Midbrain (tissue), 1 donor: ENCODE measurements at regions not wholly inside any gene's neighbourhood (a gene's known extent, or its start where the extent isn't known, plus 50 kb on each side); places are given as distances from the start of the nearest gene placed in this dataset.

ENCODE experiments used
- DNase-seq: peaks from one replicate; lab custom pipeline; 2025; lab: John Stamatoyannopoulos, UW

DNA sequence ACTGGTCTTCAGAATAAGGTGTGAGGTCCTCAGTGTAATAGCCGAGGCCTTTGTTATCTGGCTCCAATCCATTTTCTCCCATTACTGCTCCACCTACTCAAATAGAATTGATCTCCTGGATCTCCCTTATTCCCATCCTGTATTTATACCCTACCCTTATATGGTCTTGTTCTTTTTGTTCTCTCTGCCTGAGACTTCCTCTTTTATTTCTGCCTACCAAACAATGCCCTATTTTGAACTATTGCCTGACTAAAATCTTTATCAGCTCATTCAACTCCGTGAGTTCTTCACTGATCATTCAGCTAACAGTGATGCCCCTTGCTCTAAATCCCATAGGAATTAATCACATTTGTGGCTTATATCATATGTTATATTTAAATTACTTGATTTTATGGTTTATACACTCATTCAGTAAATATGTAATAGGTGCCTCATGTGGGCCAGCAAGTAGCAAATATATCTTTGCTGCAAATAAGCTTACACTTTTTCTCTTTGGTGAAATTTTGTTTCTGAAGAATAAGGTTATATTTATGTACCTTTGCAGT, 417.5 kb upstream of the MEF2C start:
- no peak for DNase-seq

DNA sequence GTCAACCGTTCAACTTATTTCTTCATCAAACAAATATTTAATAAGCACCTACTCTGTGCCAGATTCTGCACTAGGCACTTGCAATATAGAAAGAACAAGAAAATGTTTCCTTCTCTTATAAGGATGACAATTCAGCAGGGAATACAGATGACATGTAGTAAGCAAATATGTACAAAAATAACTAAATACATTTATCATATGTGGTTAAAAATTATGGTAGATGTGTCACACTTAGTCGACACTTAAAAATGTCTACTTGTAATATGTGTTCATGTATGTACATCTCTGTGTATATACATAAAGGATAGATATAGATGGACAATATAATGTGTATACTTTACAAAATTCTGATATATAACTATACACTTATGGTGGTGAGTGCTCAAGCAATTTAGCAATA, 417.0 kb upstream of the MEF2C start:
- DNase-seq, result no peak

DNA sequence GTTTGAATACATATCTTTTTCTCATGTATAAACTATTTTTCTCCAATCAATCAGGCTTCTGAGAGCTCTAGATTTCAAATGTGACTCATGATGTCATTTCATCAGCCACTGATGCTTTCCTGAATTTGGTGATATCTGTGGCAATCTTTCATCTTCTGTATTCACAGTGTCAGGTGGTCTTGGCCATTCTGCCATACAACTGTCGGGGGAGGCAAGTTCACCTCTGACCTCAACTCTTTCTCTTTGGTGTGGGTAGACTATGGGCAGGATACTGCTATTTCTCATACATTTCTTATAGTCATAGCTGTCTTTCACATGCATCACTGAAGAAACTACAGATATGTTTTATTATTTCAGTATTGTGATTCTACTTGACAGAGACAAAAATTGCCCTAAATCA, 414.1 kb upstream of the MEF2C start:
- DNase-seq, result no peak

- DNase-seq, result peak; percentile 27
Measured at GRCh38 chr5:89293810-89294209, 410.8 kb upstream of the MEF2C start.

DNA sequence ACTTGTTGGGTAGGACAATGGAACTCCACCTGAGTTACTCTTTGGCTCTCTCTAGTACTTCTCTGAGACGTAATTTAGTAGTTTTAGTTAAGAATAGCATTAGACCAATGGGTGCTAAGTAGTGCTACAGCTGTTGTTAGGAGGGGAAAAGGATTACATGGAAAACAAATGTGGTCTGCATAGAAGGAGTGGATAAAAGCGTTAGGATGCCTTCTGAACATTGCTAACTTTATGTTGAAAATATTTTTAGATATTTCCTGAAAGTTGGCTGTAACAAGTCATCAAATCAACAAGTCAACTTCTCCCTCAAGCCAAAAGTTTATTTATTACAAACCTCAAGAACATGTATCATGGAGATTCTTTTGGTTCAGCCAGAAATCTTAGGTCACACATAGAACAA, 409.5 kb upstream of the MEF2C start:
- no peak for DNase-seq

DNA sequence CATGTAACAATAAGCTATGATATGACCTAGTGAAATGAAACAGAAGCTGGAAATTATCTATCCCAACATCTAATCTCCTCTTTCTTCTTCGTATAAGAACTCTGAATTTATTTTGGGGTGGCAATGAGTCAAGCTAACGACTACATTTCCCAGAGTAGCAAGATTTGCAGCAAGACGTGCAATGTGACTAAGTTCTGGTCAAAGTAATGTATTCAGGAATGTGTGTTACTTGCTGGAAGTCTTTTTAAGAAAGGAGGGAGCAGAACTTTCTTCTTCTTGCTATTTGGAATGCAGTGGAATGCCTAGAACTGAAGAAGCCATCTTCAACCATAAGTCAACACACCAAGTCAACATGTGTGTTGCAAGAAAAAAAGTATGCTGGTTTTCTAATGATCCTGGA, 406.6 kb upstream of the MEF2C start:
- no peak for DNase-seq

DNA sequence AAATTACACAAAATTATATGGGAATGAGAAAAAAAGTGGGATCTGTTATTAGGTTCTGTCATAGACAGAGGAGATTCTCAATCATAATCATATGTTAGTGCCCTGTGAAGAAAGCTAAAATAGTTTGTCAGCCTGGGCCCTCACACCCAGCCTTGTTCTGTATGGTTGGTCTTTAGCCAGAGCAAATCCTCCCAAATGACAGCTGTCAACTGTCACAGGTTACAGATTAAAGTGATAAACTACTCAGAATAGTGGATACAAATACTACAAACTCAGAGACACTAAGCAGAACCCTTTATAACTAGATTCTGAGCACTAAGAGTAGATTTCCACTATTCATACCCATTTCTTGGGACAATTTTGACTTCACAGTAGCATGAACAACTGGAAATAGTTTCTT, 405.0 kb upstream of the MEF2C start:
- no peak for DNase-seq

DNA sequence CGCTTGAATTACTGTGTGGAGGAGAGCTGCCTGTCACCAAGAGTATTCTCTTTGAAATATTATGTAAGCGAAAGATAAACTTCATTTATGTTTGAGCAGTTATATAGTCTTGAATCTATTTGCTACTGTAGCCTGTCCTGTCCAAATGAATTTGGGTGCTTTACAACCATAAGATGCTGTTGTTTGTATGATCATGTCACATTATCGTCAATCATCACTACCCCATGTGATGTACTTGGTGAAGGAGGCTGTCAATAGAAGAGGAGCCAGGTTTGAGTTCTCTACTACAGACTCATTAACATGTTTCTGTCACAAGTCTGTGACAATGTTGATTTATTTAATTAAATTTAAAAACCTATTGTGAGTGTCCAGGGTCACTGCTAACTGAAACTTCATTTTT, 403.3 kb upstream of the MEF2C start:
- DNase-seq, result no peak

DNA sequence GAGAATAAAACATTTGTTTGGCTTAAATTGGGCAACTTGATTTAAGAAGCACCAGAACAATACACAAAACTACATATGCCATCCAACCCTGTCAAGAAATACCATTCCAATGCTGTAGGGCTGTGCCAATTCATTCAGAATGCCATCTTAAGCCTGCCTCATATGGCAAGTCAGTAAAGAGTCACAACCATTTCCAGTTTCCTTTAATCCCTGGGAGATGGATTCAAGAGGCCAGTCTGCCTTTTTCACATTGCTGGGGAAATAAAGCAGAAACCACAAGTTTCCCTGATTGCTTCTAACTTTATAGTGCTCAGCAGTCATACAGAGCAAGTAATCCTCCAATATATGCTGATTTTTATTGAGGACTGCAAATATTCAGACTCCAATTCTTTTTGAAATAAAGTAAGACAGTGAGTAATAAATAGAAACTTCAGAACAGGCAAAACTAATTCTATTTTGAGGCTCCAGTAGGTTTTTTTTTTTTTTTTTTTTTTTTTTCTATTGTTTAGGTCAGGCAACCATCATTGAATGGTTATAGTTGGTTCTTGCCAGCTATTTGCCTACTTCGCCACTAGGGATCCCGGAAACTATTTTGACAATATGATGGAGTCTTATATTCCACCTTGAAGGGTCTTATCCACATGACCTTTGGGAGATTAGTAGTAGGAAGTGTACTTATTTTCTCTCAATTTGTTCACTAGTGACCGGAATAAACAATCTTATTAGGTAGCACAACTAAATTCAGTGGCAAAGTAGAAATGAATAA, 400.9 kb upstream of the MEF2C start:
- no peak for DNase-seq

- DNase-seq, result no peak
Measured at GRCh38 chr5:89282554-89283510, 399.8 kb upstream of the MEF2C start.

DNA sequence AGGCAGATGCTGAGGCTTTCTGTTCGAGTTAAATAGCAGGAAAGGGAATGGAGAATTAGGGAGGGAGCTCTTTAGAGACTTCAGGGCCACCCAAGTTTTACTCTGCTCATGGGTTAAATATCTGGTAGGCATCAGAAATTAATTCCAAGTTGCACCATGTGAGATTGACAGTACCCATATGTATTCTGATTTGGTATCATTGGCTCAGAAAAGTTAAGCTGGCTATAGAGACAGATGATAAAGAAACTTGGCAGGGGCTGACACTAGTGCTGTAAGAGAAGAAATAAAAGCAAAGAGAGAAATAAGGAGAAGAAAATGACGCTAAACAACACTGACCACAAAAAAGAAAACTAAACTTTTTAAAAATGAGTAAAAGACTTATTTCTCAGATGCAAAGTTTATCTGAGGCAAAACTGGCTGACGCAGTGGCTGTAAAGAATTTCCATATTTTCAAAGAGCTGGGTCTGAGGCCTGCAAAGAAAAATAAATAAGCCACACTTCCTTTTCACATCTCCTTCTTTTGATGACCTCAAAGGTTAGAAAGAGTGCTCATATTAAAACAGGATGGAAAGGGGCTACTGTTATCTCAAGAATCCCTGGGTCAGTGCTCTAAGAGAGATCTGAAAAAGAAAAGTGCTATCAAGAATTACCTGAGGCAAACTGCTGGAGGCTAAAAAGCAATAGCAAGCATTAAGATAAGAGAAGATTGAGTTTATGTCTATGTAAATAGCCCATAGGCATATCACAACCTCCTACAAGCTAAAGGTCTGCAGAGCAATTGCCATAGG, 399.0 kb upstream of the MEF2C start:
- DNase-seq, result no peak

DNA sequence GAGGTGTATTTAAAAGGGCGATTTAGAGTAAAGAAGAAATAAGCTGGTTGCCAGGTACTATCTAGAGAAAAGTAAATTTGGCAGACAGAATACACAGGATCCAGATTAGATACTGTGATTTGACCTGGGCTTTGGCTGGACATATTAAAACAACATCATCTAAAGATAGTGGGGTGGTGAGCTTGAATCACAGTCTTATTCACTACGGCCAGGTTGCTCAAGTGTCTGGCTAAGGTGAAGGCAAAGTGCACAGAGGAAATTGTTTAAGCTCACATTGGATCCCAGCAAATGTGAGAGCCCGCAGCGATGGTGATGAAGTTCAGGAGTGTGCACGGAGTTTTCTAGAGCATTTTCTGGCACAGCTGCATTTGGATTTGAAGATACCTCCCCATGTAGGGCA, 398.2 kb upstream of the MEF2C start:
- DNase-seq, result no peak

DNA sequence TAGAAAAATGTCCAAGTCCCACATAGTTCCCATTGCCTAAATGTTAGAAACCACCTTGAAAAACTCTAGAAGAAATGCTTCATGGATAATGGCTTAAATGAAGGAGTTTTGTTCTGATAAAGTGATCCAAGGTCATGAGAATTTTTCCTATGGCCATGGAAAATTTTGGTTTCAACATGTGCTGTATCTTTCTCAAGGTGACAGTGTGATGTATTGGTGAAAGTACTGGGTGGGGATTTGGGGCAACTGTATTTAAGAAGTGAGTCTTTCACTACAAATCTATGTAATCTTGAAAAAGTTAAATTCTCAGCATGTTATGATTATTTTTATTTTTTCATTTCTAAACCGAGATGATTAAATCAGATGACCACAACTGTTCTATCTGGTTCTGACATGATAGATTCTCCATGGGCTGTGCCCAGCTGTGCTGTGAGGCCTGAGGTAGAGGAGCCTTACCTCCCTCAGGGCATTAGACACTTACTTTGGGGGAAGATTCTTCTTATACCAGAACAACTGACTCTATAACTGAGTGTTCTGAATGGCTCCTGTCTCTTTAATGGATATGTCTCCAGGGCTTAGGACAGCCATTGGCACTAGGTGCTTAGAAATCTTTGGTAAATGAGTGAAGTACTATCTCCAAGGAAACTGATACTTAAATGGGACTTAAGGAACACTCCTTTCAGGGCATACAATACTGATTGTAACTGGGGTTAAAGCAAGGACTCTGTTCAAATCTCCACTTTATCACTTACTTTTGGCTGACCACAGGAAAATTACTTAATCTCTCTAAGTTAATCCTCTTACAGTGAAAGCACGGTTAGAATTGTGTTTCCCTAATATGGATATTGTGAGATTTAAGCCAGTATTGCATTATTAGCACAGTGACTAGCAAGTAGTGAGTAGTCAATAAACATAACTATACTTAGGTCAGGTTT, 397.4 kb upstream of the MEF2C start:
- DNase-seq, result no peak

- DNase-seq, result no peak
Measured at GRCh38 chr5:89279391-89280036, 396.5 kb upstream of the MEF2C start.

- DNase-seq, result no peak
Measured at GRCh38 chr5:89277816-89278215, 394.8 kb upstream of the MEF2C start.

DNA sequence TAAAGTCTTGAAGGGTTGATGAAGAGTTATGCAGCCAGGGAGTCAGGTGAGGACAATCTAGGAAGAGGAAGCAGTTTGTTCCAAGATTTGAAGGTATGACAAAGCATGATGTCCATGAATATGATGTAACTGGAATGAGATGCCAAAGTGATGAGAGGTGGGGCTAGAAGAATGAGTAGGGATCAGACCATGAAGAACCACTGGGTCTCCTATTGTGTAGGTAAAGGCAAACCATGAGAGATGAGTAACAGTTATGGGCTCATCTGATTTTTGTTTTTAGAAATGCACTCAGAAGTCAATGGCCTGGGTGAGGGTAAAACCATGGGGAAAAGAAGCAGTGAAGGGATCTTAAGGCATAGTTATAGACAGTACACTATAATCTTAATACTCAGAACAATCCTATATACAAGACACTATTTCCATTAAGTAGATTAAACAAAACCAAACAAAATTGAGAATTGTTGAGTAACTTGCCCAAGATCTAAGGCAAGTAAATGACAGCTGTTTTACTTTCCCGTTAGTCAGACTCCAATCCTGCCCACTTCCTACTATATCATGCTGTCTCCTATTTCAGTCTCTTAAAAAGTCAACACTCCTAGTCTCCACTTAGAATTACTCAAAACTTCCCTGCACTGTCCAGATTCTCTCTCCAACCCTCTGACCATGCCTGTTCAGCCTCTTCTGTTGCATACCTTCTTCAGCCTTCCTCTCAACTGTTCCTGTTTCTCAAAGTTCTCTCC, 393.8 kb upstream of the MEF2C start:
- DNase-seq, result no peak

DNA sequence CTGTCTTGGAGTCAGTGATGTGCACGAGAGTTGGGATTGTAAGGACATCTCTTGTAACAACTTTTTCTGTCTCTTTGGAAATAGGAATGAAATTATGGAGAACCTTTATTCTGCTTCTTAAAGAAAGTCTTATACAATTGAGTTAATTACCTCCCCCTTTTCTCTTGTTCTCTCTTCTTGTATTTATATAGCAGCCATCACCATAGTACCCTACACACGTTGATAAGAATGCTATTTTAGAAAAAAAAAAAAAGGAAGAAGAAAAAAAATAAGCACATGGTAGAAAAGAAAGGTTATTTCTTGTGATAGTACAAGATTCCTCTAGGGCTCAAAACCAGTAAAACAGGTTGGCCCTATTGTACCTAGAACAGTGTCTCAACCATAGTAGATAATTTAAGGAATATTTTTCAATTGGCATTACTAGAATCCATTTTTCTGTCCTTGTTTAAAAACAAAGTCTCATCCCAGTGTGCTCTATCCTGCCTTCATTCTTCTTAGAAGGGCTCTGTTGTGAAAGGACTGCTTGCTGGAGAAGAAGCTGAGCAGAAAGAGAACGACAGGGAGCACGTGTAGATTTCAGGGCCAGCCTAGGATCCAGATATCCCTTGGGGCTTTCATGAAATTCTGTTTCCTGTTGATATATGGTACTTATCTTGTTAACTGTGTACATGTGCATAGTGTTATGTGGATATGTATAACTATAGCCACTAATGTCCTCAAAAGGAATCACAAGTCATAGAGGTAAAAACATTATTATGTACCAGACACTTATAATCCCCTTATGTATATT, 392.3 kb upstream of the MEF2C start:
- DNase-seq, result no peak

GRCh38 chr5:89273289-89273688, 390.3 kb upstream of the MEF2C start:
- DNase-seq, result no peak

- no peak for DNase-seq
Measured at GRCh38 chr5:89270901-89271300, 387.9 kb upstream of the MEF2C start.
